COLO668 (cell line): ENCODE measurements at regions not wholly inside any gene's neighbourhood (a gene's known extent, or its start where the extent isn't known, plus 50 kb on each side); places are given as distances from the start of the nearest gene placed in this dataset.
"Not testable (repeated sequence)": the region's sequence is repeated elsewhere in the genome, so short reads cannot be mapped to it uniquely, and the experiment has no call there.

Source experiments
- DNase-seq: peaks from one replicate; lab custom pipeline; 2025; ENCODE audit not compliant: unreplicated experiment; lab: John Stamatoyannopoulos, UW

- DNase-seq: no peak
These were observed 179.3 kb downstream of the ZIC5 start for GRCh38 chr13:99792079-99792921.

GRCh38 chr13:99782669-99783068, 188.9 kb downstream of the ZIC5 start:
- DNase-seq: no peak

GRCh38 chr13:99778500-99778899, 193.1 kb downstream of the ZIC5 start:
- no peak for DNase-seq

GRCh38 chr13:99777873-99778272, 193.7 kb downstream of the ZIC5 start:
- DNase-seq: no peak

GRCh38 chr13:99774644-99775043, 196.9 kb downstream of the ZIC5 start:
- DNase-seq: no peak

- DNase-seq: no peak
These were observed 202.6 kb downstream of the ZIC5 start for GRCh38 chr13:99768986-99769385.

- no peak for DNase-seq
These were observed 204.9 kb downstream of the ZIC5 start for GRCh38 chr13:99766641-99767045.

GRCh38 chr13:99765869-99766268, 205.7 kb downstream of the ZIC5 start:
- no peak for DNase-seq

- DNase-seq: no peak
These were observed 211.1 kb downstream of the ZIC5 start for GRCh38 chr13:99760456-99760855.

- no peak for DNase-seq
These were observed 212.4 kb downstream of the ZIC5 start for GRCh38 chr13:99759163-99759552.

GRCh38 chr13:99758460-99759162, 213.0 kb downstream of the ZIC5 start:
- DNase-seq: no peak

- DNase-seq: no peak
These were observed 213.7 kb downstream of the ZIC5 start for GRCh38 chr13:99757756-99758459.

GRCh38 chr13:99756281-99756680, 215.3 kb downstream of the ZIC5 start:
- no peak for DNase-seq

GRCh38 chr13:99754750-99755149, 216.8 kb downstream of the ZIC5 start:
- DNase-seq: not testable (repeated sequence)

- DNase-seq: no peak
These were observed 219.2 kb downstream of the ZIC5 start for GRCh38 chr13:99752373-99752772.

- DNase-seq: no peak
These were observed 219.9 kb downstream of the ZIC5 start for GRCh38 chr13:99751517-99752199.

GRCh38 chr13:99750951-99751350, 220.6 kb downstream of the ZIC5 start:
- DNase-seq: no peak

- no peak for DNase-seq
These were observed 222.1 kb downstream of the ZIC5 start for GRCh38 chr13:99749271-99750019.

- DNase-seq: no peak
These were observed 224.2 kb downstream of the ZIC5 start for GRCh38 chr13:99747403-99747710.

- no peak for DNase-seq
These were observed 224.7 kb downstream of the ZIC5 start for GRCh38 chr13:99746637-99747402.
